ENCODE measurements at regions not wholly inside any gene's neighbourhood (a gene's known extent, or its start where the extent isn't known, plus 50 kb on each side); places are given as distances from the start of the nearest gene placed in this dataset.

DNA sequence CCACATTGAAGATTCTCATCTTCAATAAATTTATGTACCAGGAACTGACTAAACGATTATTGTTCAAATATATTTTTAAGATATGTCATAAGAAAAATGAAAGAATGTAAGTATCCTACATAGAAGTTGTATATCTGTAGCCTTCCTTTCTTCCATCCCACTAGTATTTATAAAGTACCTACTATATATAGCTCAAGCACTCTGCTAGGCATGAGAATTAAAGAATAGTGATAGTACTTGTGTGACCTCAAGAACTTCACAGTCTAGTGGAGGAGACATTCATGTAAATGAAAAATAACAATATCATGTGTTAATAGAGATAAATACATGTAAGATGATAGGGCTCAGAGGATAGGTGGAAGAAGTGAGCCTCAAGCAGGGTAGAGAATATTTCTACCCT, 201.0 kb upstream of the HMHB1 start:
- no peak for ATAC-seq
- in situ Hi-C loops (cut with HindIII; ENCODE audit: extremely low pct_ligation_motif_present, low pct_unique_long_range_greater_than_20kb): no loop called here
- Histone ChIP-seq H3K36me3 (replicated peaks in 1 of 2; ENCODE audit: control insufficient read depth in 1 of 2, insufficient read depth in 2 of 2, low read length in 2 of 2) (no peaks in the 10 kb centered on the region), H3K4me2 (ENCODE audit: low read depth, low read length) (no peak overlapping the region), H3K9ac (ENCODE audit: insufficient read depth, low read depth, low read length) (no peak overlapping the region), H2AFZ (ENCODE audit: low read length) (no peak overlapping the region), H3K4me1 (ENCODE audit: insufficient read depth, low read length) (no peaks in the 10 kb centered on the region), H3K27ac (ENCODE audit: extremely low read length, insufficient read depth, low read length) (no peak overlapping the region), H3K79me2 (ENCODE audit: insufficient read depth, low read length) (no peaks in the 10 kb centered on the region), H4K20me1 (ENCODE audit: insufficient read depth, low read length) (no peaks in the 10 kb centered on the region), H3K27me3 (ENCODE audit: control insufficient read depth in 1 of 2, insufficient read depth in 2 of 2, low read length in 2 of 2) (no peaks in the 10 kb centered on the region), H3K9me3 (ENCODE audit: low read length) (no peaks in the 10 kb centered on the region), H3K4me3 (replicated peaks in 1 of 3; ENCODE audit: insufficient read depth in 1 of 3, low read depth in 2 of 3, low read length in 3 of 3) (no peak overlapping the region)
- TF ChIP-seq, protein P1, sequence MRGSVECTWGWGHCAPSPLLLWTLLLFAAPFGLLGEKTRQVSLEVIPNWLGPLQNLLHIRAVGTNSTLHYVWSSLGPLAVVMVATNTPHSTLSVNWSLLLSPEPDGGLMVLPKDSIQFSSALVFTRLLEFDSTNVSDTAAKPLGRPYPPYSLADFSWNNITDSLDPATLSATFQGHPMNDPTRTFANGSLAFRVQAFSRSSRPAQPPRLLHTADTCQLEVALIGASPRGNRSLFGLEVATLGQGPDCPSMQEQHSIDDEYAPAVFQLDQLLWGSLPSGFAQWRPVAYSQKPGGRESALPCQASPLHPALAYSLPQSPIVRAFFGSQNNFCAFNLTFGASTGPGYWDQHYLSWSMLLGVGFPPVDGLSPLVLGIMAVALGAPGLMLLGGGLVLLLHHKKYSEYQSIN (CRISPR knock-in tag; IDR thresholded peaks at IDR 0.05; ENCODE audit: borderline replicate concordance): no peak
- TF ChIP-seq TARDBP (CRISPR knock-in tag; IDR thresholded peaks at IDR 0.05) (no peak), ZNF256 (CRISPR knock-in tag; conservative IDR thresholded peaks at IDR 0.05) (no peak)
- DNase-seq (ENCODE audit: low spot score): no peak
- intact Hi-C loops (cut with micrococcal nuclease; ENCODE audit: unreplicated experiment): no loop called here
- no TSS peak for BruUV-seq (replicated peaks)
- WGBS (ENCODE audit: low lambda C conversion rate): 9% methylated on average over 1 of the region's 1 CpG
- ChIA-PET POLR2A (no interaction called here), CTCF (ENCODE audit: low intra/inter-chr PET ratio, low total read pairs) (no interaction called here)
- FAIRE-seq: no peak

DNA sequence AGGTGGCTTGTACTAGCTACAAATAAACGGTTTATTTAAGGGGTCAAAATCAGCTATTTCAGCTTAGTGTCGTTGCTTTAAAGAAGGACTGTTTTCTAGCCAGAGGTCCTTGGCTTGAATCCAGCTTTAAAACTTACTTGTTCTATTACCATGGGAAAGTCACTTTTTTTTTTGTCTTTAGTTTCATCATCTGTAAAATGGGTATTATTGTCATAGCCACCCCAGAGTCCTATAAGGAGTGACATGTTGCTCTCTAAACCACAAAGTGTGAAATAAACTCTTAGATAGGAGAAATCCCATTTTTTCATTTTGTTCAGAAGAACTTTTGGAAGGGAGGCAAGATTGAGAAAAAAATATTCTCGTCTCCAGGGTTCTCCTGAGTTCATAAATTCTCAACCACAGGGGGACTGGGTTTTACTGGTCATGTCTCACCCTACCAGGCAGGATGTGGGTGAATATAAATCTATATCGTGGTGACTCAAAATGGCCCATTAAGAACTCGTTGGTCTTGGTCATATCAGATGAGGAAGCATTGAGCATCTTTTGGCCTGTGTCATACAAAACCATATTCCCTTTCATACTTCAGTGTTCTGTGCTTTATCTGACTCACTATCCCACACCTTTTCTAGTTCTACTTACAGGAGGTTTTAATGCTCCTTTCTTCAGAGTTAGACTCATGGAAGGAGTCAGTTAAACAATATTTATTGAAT, 202.7 kb upstream of the NR3C1 start:
- no peak overlapping the region for H2AFZ ChIP-seq (ENCODE audit: low read length)
- no TSS peak for BruUV-seq (replicated peaks)
- intact Hi-C loops (cut with micrococcal nuclease; ENCODE audit: unreplicated experiment): no loop called here
- ChIA-PET CTCF (ENCODE audit: low intra/inter-chr PET ratio, low total read pairs) (no interaction called here), POLR2A (interaction anchor here (1.0 kb wide), 1 partner anchor 51 kb away, joined by 3 read pairs; no protein-coding TSS in a partner anchor)
- H3K9ac ChIP-seq (ENCODE audit: insufficient read depth, low read depth, low read length): no peak overlapping the region
- H3K4me3 ChIP-seq (replicated peaks in 1 of 3; ENCODE audit: insufficient read depth in 1 of 3, low read depth in 2 of 3, low read length in 3 of 3): no peak overlapping the region
- H3K4me2 ChIP-seq (ENCODE audit: low read depth, low read length): no peak overlapping the region
- H3K79me2 ChIP-seq (ENCODE audit: insufficient read depth, low read length): no peaks in the 10 kb centered on the region
- H3K27me3 ChIP-seq (ENCODE audit: control insufficient read depth in 1 of 2, insufficient read depth in 2 of 2, low read length in 2 of 2): no peaks in the 10 kb centered on the region
- ATAC-seq (no peak), FAIRE-seq (no peak), DNase-seq (ENCODE audit: low spot score) (no peak)
- 29% methylated on average over 5 of the region's 5 CpGs for WGBS (ENCODE audit: low lambda C conversion rate)
- H3K36me3 ChIP-seq (replicated peaks in 1 of 2; ENCODE audit: control insufficient read depth in 1 of 2, insufficient read depth in 2 of 2, low read length in 2 of 2): no peaks in the 10 kb centered on the region
- H3K27ac ChIP-seq (ENCODE audit: extremely low read length, insufficient read depth, low read length): no peak overlapping the region
- H3K9me3 ChIP-seq (ENCODE audit: low read length): no peaks in the 10 kb centered on the region
- in situ Hi-C loops (cut with HindIII; ENCODE audit: extremely low pct_ligation_motif_present, low pct_unique_long_range_greater_than_20kb): no loop called here
- no peaks in the 10 kb centered on the region for H4K20me1 ChIP-seq (ENCODE audit: insufficient read depth, low read length)
- H3K4me1 ChIP-seq (ENCODE audit: insufficient read depth, low read length): peaks cover 23% of the 10 kb centered on the region
- no peak for TF ChIP-seq ZNF552 (CRISPR knock-in tag; IDR thresholded peaks at IDR 0.05; ENCODE audit: borderline replicate concordance)
- TF ChIP-seq ZNF629 (CRISPR knock-in tag; conservative IDR thresholded peaks at IDR 0.05): 0 out of 2 replicates have a peak, but pooled peaks have one; percentile 21

All from HepG2 (cell line).